ENCODE measurements at regions not wholly inside any gene's neighbourhood (a gene's known extent, or its start where the extent isn't known, plus 50 kb on each side); places are given as distances from the start of the nearest gene placed in this dataset.

- no peak for DNase-seq (ENCODE audit: low spot score)
- Histone ChIP-seq H2AFZ (no peak overlapping the region), H3K79me2 (no peaks in the 10 kb centered on the region), H3K4me3 (no peak overlapping the region), H3K27ac (no peak overlapping the region), H3K9me3 (ENCODE audit: low read depth) (no peaks in the 10 kb centered on the region), H3K9me2 (replicated peaks; ENCODE audit: insufficient read depth) (no peaks in the 10 kb centered on the region), H3K4me2 (no peak overlapping the region), H3K4me1 (ENCODE audit: insufficient read depth) (no peaks in the 10 kb centered on the region), H3K36me3 (replicated peaks; ENCODE audit: insufficient read depth, low read depth) (no peaks in the 10 kb centered on the region), H3K27me3 (no peaks in the 10 kb centered on the region), H4K20me1 (ENCODE audit: insufficient read depth, poor library complexity, severe bottlenecking) (no peaks in the 10 kb centered on the region)
- TF ChIP-seq EZH2phosphoT487 (IDR thresholded peaks at IDR 0.05; ENCODE audit: low read depth, severe bottlenecking, unreplicated experiment), result no peak
- TF ChIP-seq EZH2 (IDR thresholded peaks at IDR 0.05; ENCODE audit: borderline replicate concordance), result no peak
- TF ChIP-seq CTCF (IDR thresholded peaks at IDR 0.05; ENCODE audit: poor library complexity), result no peak
- WGBS (ENCODE audit: low lambda C conversion rate, missing lambda C conversion rate), result 76% methylated on average over 3 of the region's 3 CpGs
Observed at GRCh38 chr15:26214290-26214689, 351.2 kb upstream of the ATP10A start.

DNA sequence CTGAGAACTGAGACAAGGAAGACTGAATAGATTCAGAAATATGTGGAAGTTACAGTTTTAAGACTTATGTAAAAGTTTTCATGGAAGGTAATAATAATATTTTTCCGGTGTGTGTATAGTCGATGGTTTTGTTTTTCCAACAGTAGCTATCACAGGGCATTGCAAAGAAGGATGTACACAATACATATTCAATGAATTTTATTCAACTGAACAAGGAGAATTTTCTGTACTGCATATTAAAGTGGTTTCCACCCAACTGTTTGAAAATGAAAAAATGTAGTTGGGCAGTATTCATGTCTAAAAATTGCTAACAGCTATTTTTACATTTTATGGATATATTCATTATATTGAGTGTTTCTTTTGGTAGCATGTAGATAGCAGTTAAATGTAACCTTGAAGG, 350.3 kb upstream of the ATP10A start:
- Histone ChIP-seq H4K20me1 (ENCODE audit: insufficient read depth, poor library complexity, severe bottlenecking) (no peaks in the 10 kb centered on the region), H3K36me3 (replicated peaks; ENCODE audit: insufficient read depth, low read depth) (no peaks in the 10 kb centered on the region), H3K4me2 (no peak overlapping the region), H2AFZ (no peak overlapping the region), H3K27me3 (no peaks in the 10 kb centered on the region), H3K4me3 (no peak overlapping the region), H3K27ac (no peak overlapping the region), H3K9me2 (replicated peaks; ENCODE audit: insufficient read depth) (no peaks in the 10 kb centered on the region), H3K9me3 (ENCODE audit: low read depth) (no peaks in the 10 kb centered on the region), H3K4me1 (ENCODE audit: insufficient read depth) (no peaks in the 10 kb centered on the region), H3K79me2 (no peaks in the 10 kb centered on the region)
- WGBS (ENCODE audit: low lambda C conversion rate, missing lambda C conversion rate), result 93% methylated on average over 2 of the region's 2 CpGs
- no peak for DNase-seq (ENCODE audit: low spot score)
- TF ChIP-seq EZH2 (IDR thresholded peaks at IDR 0.05; ENCODE audit: borderline replicate concordance) (no peak), CTCF (IDR thresholded peaks at IDR 0.05; ENCODE audit: poor library complexity) (no peak), EZH2phosphoT487 (IDR thresholded peaks at IDR 0.05; ENCODE audit: low read depth, severe bottlenecking, unreplicated experiment) (no peak)

DNA sequence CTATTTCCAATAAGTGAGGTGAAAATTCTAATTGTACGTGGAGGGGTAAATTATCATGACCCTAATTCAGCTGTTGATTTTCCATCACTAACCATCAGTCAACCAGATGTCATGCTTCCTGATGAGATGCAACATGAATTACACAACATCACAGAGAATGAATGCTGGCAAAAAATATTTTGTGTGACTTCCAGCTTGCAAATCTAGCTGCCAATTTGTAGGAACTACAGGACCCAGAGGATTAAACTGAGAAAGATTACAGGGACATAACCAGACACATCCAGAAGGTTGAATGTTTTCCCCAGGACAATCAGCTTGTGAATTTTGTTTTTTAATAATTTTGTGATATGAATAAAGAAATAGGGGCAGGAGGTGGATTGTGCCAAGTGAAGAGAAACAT, 349.0 kb upstream of the ATP10A start:
- H3K36me3 ChIP-seq (replicated peaks; ENCODE audit: insufficient read depth, low read depth), result no peaks in the 10 kb centered on the region
- TF ChIP-seq CTCF (IDR thresholded peaks at IDR 0.05; ENCODE audit: poor library complexity) (no peak), EZH2 (IDR thresholded peaks at IDR 0.05; ENCODE audit: borderline replicate concordance) (no peak), EZH2phosphoT487 (IDR thresholded peaks at IDR 0.05; ENCODE audit: low read depth, severe bottlenecking, unreplicated experiment) (no peak)
- H3K4me3 ChIP-seq, result no peak overlapping the region
- H3K79me2 ChIP-seq, result no peaks in the 10 kb centered on the region
- H4K20me1 ChIP-seq (ENCODE audit: insufficient read depth, poor library complexity, severe bottlenecking), result no peaks in the 10 kb centered on the region
- no peak overlapping the region for H2AFZ ChIP-seq
- H3K27ac ChIP-seq, result no peak overlapping the region
- 85% methylated on average over 1 of the region's 1 CpG for WGBS (ENCODE audit: low lambda C conversion rate, missing lambda C conversion rate)
- no peaks in the 10 kb centered on the region for H3K27me3 ChIP-seq
- no peaks in the 10 kb centered on the region for H3K9me3 ChIP-seq (ENCODE audit: low read depth)
- H3K9me2 ChIP-seq (replicated peaks; ENCODE audit: insufficient read depth), result no peaks in the 10 kb centered on the region
- H3K4me2 ChIP-seq, result no peak overlapping the region
- no peaks in the 10 kb centered on the region for H3K4me1 ChIP-seq (ENCODE audit: insufficient read depth)
- DNase-seq (ENCODE audit: low spot score), result no peak

DNA sequence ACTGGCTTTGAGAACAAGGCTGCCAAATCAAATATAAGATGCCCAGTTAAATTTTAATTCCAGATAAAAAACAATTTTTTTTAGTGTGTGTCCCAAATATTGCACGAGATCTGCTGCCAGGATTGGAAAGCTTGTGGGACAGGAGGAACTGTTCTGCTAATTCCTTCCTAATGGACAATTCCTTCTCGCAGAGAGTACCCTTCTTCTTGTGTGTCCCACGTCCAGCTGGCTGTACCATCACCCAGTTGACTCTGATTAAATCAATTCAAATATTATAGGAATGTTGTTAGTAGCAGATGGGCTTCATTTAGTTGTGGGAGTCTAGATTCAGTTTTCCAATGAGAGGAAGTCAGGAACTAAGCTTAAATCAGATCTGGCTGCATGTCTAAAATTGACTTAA, 347.9 kb upstream of the ATP10A start:
- Histone ChIP-seq H3K4me2 (no peak overlapping the region), H3K27me3 (no peaks in the 10 kb centered on the region), H3K79me2 (no peaks in the 10 kb centered on the region), H3K27ac (no peak overlapping the region), H3K9me2 (replicated peaks; ENCODE audit: insufficient read depth) (no peaks in the 10 kb centered on the region), H3K36me3 (replicated peaks; ENCODE audit: insufficient read depth, low read depth) (no peaks in the 10 kb centered on the region), H2AFZ (no peak overlapping the region), H4K20me1 (ENCODE audit: insufficient read depth, poor library complexity, severe bottlenecking) (no peaks in the 10 kb centered on the region), H3K9me3 (ENCODE audit: low read depth) (no peaks in the 10 kb centered on the region), H3K4me3 (no peak overlapping the region), H3K4me1 (ENCODE audit: insufficient read depth) (no peaks in the 10 kb centered on the region)
- no peak for DNase-seq (ENCODE audit: low spot score)
- TF ChIP-seq EZH2 (IDR thresholded peaks at IDR 0.05; ENCODE audit: borderline replicate concordance), result no peak
- 75% methylated on average over 3 of the region's 3 CpGs for WGBS (ENCODE audit: low lambda C conversion rate, missing lambda C conversion rate)

Data from hepatocyte (in vitro differentiated cells).